Globus pallidus (tissue), 1 donor: ENCODE measurements at regions not wholly inside any gene's neighbourhood (a gene's known extent, or its start where the extent isn't known, plus 50 kb on each side); places are given as distances from the start of the nearest gene placed in this dataset.
"Not testable (repeated sequence)": the region's sequence is repeated elsewhere in the genome, so short reads cannot be mapped to it uniquely, and the experiment has no call there.

Experiments
- DNase-seq: peaks from one replicate; pipeline ENCODE4 v3.0.0-alpha.2; 2015; ENCODE audit warnings: low spot score

- DNase-seq: no peak
Observed at GRCh38 chr6:48401016-48401415, 290.0 kb upstream of the PTCHD4 start.

DNA sequence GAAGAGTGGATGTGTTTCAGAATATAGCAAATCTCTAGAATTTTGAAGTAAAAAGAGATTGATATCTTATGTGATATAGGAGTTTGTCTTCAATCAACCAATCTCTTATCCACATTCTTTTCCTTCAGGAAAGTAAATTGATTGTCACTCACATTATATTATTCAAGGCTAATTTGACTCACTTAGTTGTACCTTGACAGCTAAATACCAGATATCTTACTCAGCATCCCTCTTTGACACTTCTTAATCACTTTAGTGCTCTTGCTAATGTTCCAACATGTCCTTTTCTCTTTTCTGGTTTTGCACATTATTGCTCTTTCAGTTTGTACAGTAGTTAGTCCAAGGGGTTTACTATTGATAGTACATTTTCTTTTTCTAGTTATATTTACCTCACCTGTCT lies 286.9 kb upstream of the PTCHD4 start:
- DNase-seq: no peak

GRCh38 chr6:48389146-48390043 lies 278.4 kb upstream of the PTCHD4 start:
- no peak for DNase-seq

DNA sequence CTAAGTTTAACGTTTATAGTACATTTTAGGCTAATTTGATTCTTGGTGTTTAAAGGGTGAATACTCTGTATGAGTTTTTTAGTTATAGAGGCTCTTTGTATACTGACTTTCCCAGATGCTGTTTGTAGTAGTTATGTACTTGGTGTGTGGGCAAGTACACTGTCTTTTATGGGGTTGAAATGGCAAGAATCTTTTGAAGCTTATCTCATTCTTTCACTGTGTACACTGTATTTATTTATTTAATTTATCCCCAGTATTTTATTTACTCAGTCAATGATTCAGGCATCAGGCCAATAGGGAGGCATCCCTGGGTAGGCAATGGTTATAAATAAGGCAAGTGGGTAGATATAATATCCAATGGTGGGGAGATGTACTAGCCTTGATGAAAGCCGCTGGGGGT lies 277.0 kb upstream of the PTCHD4 start:
- DNase-seq: no peak

GRCh38 chr6:48378884-48379407 lies 267.9 kb upstream of the PTCHD4 start:
- DNase-seq: no peak

DNA sequence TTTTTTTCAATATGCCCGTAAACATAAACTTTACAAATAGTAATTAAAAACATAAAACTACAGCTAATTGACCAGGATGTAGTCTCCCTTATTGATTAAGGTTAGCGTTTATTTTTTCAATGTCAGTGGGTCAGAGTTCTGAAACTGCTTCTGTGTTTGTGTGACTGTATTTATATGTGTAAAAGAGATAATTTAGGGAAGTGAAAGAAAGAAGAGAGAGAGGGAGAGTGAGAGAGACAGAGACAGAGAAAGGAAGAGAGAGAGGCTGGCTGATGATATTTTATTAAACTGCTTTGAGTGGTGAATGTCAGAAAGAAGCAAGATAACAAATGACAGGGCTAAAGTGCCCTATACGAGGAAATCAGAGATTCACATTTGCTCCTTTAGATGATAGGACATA lies 266.1 kb upstream of the PTCHD4 start:
- no peak for DNase-seq

- DNase-seq: not testable (repeated sequence)
Observed at GRCh38 chr6:48371226-48371625, 260.2 kb upstream of the PTCHD4 start.

- DNase-seq: no peak
Observed at GRCh38 chr6:48369100-48369499, 258.1 kb upstream of the PTCHD4 start.

DNA sequence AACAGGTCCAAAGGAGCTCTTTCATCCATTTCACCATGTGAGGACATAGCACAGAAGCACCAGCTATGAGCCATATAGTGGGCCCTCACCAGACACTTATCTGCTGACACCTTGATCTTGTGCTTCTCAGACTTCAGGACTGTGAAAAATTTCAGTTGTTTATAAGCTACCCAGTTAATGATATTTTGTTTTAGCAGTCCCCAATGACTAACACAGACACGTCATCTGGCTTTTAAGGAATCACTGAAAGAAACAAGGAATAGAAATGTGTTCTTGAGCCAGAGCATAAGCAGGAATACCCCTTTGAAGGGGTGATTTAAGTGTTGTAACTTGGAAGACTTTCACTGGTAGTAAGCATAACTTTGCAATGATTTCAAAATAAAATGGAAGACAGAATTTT lies 214.7 kb upstream of the PTCHD4 start:
- DNase-seq: no peak

- no peak for DNase-seq
Observed at GRCh38 chr6:48318670-48319069, 207.7 kb upstream of the PTCHD4 start.

DNA sequence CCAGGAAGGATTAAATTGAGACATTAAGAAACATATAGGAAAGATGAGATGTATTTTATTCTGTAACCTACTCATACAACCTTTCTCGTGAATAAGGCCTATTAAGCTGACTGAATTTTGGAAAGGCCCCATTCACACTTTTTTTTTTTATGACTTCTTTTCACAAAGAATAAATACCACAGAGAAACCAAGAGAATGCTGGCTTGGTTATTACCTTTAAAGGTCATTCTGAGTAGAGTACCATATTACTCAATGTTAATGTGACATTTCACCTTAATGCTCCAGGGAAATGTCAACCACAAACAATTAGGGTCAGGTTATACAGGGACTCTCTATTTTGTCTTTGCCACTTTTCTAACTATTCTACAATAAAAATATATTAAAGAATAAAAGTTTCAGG lies 204.9 kb upstream of the PTCHD4 start:
- DNase-seq: no peak

- no peak for DNase-seq
Observed at GRCh38 chr6:48315051-48315719, 204.2 kb upstream of the PTCHD4 start.

- DNase-seq: no peak
Observed at GRCh38 chr6:48311301-48311700, 200.3 kb upstream of the PTCHD4 start.

DNA sequence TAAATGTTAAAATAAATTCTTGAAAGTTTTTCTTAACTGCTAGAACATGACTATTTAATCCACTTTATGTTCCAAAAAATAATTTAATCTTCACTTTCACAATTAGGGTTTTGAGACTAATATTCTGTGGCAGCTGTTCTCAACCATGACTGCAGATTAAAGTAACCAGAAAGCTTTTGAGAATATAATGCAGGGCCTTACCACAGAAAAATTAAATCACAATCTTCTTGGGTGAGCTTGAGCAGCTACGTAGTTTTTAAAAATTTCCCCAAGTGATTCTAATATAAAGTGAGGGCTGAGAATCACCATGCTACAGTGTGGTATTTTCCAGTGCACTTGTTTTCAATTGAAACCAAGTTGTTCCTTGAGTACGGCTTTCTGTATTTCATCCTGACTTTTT lies 196.6 kb upstream of the PTCHD4 start:
- no peak for DNase-seq

GRCh38 chr6:48290595-48290994 lies 179.6 kb upstream of the PTCHD4 start:
- no peak for DNase-seq

DNA sequence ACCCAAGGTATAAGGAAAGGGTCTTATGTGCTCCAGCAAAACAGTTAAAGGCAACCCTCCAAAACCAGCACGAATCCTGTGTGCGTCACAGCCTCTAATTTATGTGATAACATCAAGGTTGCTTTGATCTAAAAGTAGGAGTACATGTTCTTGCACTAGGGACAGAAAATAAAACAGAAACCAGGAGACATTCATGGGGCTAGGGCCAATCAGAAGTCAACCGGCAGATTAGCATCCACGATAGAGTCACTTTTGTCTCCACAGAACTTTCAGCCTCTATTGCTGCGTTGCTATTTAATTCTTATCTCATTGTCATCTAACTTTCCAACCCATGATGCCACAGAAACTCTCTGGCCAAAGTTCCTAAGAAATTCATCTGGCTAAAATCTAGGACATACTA lies 178.8 kb upstream of the PTCHD4 start:
- DNase-seq: no peak

- DNase-seq: no peak
Observed at GRCh38 chr6:48281217-48281616, 170.2 kb upstream of the PTCHD4 start.

DNA sequence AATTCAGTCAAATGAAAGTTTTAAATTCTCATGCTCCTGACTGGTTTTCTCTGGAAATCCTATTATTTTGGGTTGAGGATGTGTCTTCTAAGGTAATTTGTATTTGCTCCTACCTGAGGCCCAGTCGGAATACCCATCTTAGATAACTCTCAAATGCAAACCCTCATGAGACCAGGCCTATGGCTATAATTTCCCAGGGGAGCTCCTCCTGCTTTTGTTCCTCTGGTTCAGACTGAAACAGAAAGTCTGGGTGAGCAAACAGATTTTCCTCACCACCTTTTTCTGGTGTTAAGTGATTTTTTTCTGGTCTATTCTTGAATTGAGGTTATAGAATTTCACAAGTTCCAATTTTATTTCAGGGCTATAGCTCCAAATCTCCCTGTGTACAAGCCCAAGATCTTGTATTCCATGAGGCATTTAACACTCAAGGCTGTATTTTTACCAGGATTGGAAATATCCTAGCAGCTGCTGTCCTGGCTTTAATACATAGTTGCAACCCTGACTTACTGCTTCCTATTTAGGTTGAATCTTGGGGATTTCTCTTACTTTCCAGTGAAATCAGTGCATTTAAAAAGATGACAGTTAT lies 169.1 kb upstream of the PTCHD4 start:
- no peak for DNase-seq

DNA sequence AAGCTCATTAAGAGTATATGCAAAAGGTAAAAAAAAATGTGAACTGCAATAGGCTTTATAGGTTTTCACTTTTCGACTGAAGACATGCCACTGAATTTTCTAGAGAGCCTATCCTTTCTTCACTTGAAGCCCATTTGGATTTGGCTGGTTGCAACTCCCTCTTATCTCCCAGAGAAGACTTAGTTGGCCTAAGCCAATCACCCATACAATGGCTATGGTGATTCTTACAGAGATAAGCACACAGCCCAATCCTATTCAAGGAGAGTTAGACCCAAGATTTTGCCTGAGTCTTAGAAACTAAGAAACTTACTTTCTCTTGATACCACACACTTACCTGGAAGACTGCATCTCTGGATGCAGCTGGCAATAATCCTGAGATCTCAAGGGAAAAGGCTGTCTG lies 167.3 kb upstream of the PTCHD4 start:
- DNase-seq: no peak

DNA sequence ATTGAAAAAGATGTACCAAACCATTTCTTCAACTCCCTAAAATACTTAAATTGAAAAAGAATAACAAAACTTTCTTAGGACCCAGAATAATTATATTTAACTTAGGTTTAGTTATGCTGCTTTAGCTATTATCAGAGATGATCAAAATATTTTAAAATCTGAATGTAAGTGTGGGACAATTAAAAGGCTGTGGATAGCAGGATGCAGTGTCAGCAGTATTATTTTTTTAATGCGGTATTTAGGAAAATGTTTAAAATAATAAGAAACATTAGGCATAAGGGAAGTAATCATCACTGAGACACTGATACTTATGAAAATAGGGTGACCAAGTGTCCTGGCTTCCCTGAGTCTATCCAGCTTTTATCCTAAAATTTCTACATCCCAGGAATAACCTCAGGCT lies 161.5 kb upstream of the PTCHD4 start:
- no peak for DNase-seq

DNA sequence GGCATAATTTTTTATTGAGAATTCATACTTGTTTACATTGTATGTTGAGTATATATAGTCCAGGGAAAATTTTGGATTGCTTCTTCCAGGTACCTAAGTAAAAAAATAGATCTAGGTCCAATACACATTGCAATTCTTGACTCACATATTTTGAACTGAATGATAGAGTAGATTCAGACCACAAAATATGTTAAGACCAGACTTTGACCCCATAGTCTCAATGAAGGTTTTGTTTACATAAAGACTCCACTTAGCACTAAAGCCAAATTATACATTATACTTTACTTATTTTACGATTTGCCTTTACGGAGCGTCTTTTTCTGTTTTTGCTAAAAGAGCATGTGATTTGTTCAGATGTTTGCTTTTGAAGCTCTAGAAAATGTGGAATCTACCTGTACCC lies 144.1 kb upstream of the PTCHD4 start:
- no peak for DNase-seq

DNA sequence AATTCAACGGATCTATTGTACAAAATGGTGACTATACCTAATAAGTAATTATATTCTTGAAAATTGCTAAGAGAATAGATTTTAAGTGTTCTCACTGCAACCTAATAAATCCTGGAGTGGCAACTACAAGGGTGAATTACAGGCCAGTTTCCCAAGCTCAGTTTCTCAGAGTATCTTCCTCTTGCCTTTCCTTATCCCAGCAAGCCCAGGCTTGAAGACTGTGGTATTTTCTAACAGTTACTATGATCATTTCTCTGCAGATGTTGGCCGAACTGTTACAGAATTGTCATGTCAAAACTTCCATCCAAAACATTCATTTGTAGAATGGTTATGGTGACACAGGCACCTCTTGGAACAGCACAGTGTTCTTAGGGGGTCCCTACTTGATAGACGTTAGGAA lies 138.1 kb upstream of the PTCHD4 start:
- DNase-seq: no peak

- no peak for DNase-seq
Observed at GRCh38 chr6:48243071-48243470, 132.1 kb upstream of the PTCHD4 start.
